Kidney epithelial cell (primary cell): ENCODE measurements at regions not wholly inside any gene's neighbourhood (a gene's known extent, or its start where the extent isn't known, plus 50 kb on each side); places are given as distances from the start of the nearest gene placed in this dataset.

Experiments
- DNase-seq: peaks from one replicate; pipeline ENCODE4 v3.0.0-alpha.2; 2010; ENCODE audit warnings: low read depth
- H3K27me3 ChIP-seq: 2 replicates; pipeline ENCODE4 v1.6.0; 2011; ENCODE audit warnings: low read length; ENCODE audit not compliant: control insufficient read depth, insufficient read depth
- H3K36me3 ChIP-seq: 2 replicates; pipeline ENCODE4 v1.5.1; 2011; ENCODE audit warnings: low read length; ENCODE audit not compliant: control insufficient read depth, insufficient read depth
- H3K4me3 ChIP-seq: 2 replicates; pipeline ENCODE4 v1.5.1; 2011; ENCODE audit warnings: low read depth, mild to moderate bottlenecking, control low read depth, low read length
- CTCF ChIP-seq: IDR thresholded peaks from 2 replicates; pipeline ENCODE4 v1.5.1; 2011; ENCODE audit warnings: mild to moderate bottlenecking, moderate library complexity, low read length, control low read depth, inconsistent platforms; ENCODE audit not compliant: insufficient read depth, poor library complexity, severe bottlenecking

- peak; percentile 54 for TF ChIP-seq CTCF
- no peaks in the 10 kb centered on the region for H3K36me3 ChIP-seq
- no peaks in the 10 kb centered on the region for H3K27me3 ChIP-seq
- DNase-seq: no peak
- H3K4me3 ChIP-seq: no peak overlapping the region
Measured at GRCh38 chr16:9033125-9033830, 58.2 kb upstream of the HAPSTR1 start.

- DNase-seq: no peak
- Histone ChIP-seq H3K4me3 (no peak overlapping the region), H3K27me3 (no peaks in the 10 kb centered on the region), H3K36me3 (no peaks in the 10 kb centered on the region)
- TF ChIP-seq CTCF: no peak
Measured at GRCh38 chr16:9034056-9034455, 57.4 kb upstream of the HAPSTR1 start.

GRCh38 chr16:9035996-9036395 lies 55.4 kb upstream of the HAPSTR1 start:
- no peak for DNase-seq
- H3K27me3 ChIP-seq: no peaks in the 10 kb centered on the region

GRCh38 chr16:9039210-9039609 lies 52.2 kb upstream of the HAPSTR1 start:
- Histone ChIP-seq H3K36me3 (no peaks in the 10 kb centered on the region), H3K4me3 (no peak overlapping the region), H3K27me3 (no peaks in the 10 kb centered on the region)
- no peak for DNase-seq
- TF ChIP-seq CTCF: no peak

More at GRCh38 chr16:9035996-9036395, 55.4 kb upstream of the HAPSTR1 start:
- H3K4me3 ChIP-seq: no peak overlapping the region
- no peaks in the 10 kb centered on the region for H3K36me3 ChIP-seq
- TF ChIP-seq CTCF: no peak

- TF ChIP-seq CTCF: no peak
- DNase-seq: no peak
Measured at GRCh38 chr16:9040800-9041412, 50.5 kb upstream of the HAPSTR1 start.

More at GRCh38 chr16:9040800-9041412, 50.5 kb upstream of the HAPSTR1 start:
- no peak overlapping the region for H3K4me3 ChIP-seq
- H3K36me3 ChIP-seq: no peaks in the 10 kb centered on the region
- H3K27me3 ChIP-seq: no peaks in the 10 kb centered on the region
